HL-60 (cell line): ENCODE measurements at regions not wholly inside any gene's neighbourhood (a gene's known extent, or its start where the extent isn't known, plus 50 kb on each side); places are given as distances from the start of the nearest gene placed in this dataset.
A peak's percentile ranks its signal among the peaks of the same experiment; 100 is the strongest.
"Not testable (repeated sequence)": the region's sequence is repeated elsewhere in the genome, so short reads cannot be mapped to it uniquely, and the experiment has no call there.

Source experiments
- DNase-seq, 2 experiments: peaks; one replicate each; pipeline ENCODE4 v3.0.0-alpha.2; 2010 to 2020; ENCODE audit warnings: low read depth in 1 of 2, low spot score in 1 of 2
- H3K27ac ChIP-seq: fragments of 250-450 bp; sonication (Bioruptor Pico); replicated peaks from 2 replicates; pipeline ENCODE4 v1.5.1; 2020; ENCODE audit warnings: mild to moderate bottlenecking, moderate library complexity
- H3K27me3 ChIP-seq: fragments of 250-450 bp; sonication (Bioruptor Pico); 2 replicates; pipeline ENCODE4 v1.5.1; 2021; ENCODE audit warnings: mild to moderate bottlenecking, moderate library complexity; ENCODE audit not compliant: insufficient read depth, poor library complexity, severe bottlenecking
- H3K4me3 ChIP-seq: replicated peaks from 2 replicates; pipeline ENCODE4 v1.5.1; 2011; ENCODE audit warnings: mild to moderate bottlenecking, control low read depth, low read length; ENCODE audit not compliant: insufficient read depth
- GABPA ChIP-seq: IDR thresholded peaks from 2 replicates; pipeline ENCODE4 v1.6.1; 2012; ENCODE audit warnings: low read depth
- POLR2AphosphoS5 ChIP-seq: IDR thresholded peaks from 2 replicates; pipeline ENCODE4 v1.6.1; 2012; ENCODE audit warnings: low read depth
- SPI1 ChIP-seq: IDR thresholded peaks from 2 replicates; pipeline ENCODE4 v1.6.1; 2012; ENCODE audit warnings: low read depth, mild to moderate bottlenecking, borderline replicate concordance
- TF ChIP-seq, protein P1 (sequence below): IDR thresholded peaks from 2 replicates; pipeline ENCODE4 v1.6.1; 2012; ENCODE audit warnings: low read depth; ENCODE audit not compliant: insufficient replicate concordance
- TF ChIP-seq, protein P2 (sequence below): IDR thresholded peaks from one replicate; pipeline ENCODE4 v1.5.1; 2011; ENCODE audit warnings: low read length, control low read depth, inconsistent platforms; ENCODE audit not compliant: insufficient read depth

DNA sequence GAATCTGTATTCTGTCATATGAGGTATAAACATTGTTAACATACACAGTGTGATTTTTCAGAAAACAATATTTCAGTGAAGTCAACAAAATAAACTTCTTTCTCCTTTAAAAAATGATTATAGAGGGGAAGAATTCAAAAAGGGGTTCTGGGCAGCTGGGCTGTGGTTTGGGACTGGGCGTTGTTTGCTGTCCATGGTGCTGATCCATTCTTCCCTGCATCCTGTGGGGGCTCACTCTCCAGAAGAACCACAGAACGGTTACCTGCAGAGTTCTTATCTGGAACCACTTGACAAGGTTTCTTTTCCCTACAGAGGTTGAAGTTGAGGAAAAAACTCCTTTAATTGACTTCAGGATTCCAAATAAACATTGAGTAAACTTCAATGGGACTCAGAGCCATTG lies 1091.0 kb downstream of the CDH8 start:
- no peak for DNase-seq
- no peak overlapping the region for H3K4me3 ChIP-seq
- H3K27me3 ChIP-seq = no peaks in the 10 kb centered on the region
- TF ChIP-seq, protein P1, sequence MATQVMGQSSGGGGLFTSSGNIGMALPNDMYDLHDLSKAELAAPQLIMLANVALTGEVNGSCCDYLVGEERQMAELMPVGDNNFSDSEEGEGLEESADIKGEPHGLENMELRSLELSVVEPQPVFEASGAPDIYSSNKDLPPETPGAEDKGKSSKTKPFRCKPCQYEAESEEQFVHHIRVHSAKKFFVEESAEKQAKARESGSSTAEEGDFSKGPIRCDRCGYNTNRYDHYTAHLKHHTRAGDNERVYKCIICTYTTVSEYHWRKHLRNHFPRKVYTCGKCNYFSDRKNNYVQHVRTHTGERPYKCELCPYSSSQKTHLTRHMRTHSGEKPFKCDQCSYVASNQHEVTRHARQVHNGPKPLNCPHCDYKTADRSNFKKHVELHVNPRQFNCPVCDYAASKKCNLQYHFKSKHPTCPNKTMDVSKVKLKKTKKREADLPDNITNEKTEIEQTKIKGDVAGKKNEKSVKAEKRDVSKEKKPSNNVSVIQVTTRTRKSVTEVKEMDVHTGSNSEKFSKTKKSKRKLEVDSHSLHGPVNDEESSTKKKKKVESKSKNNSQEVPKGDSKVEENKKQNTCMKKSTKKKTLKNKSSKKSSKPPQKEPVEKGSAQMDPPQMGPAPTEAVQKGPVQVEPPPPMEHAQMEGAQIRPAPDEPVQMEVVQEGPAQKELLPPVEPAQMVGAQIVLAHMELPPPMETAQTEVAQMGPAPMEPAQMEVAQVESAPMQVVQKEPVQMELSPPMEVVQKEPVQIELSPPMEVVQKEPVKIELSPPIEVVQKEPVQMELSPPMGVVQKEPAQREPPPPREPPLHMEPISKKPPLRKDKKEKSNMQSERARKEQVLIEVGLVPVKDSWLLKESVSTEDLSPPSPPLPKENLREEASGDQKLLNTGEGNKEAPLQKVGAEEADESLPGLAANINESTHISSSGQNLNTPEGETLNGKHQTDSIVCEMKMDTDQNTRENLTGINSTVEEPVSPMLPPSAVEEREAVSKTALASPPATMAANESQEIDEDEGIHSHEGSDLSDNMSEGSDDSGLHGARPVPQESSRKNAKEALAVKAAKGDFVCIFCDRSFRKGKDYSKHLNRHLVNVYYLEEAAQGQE = peak; percentile 98
- TF ChIP-seq POLR2AphosphoS5 = no peak
- H3K27ac ChIP-seq = no peak overlapping the region

DNA sequence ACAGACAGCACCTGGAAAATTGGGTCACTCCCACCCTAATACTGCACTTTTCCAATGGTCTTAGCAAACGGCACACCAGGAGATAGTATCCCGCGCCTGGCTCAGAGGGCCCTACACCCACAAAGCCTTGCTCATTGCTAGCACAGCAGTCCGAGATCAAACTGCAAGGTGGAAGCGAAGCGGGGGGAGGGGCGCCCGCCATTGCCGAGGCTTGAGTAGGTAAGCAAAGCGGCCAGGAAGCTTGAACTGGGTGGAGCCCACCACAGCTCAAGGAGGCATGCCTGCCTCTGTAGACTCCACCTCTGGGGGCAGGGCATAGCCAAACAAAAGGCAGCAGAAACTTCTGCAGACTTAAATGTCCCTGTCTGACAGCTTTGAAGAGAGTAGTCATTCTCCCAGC lies 1100.0 kb downstream of the CDH8 start:
- not testable (repeated sequence) for H3K4me3 ChIP-seq, H3K27me3 ChIP-seq, DNase-seq, H3K27ac ChIP-seq

DNA sequence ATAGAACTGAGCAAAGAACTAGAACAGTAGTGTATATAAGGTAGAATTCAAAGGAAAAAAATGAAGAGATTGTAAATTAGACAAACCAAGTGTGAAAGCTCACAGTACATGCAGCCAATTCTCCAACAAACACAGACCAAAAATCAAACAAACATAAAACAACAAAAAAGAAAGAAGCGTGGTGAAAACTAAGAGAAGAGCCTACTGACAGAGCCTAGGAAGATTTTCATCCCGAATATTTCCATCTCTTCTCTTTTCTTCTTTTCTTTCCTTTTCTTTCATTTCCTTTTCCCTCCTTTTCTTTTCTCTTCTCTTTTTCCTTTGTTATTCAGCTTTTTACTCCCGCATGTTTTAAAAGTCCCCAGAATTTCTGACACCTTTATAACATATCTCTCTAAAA lies 1103.6 kb downstream of the CDH8 start:
- no peak for DNase-seq
- Histone ChIP-seq H3K27ac (no peak overlapping the region), H3K4me3 (no peak overlapping the region), H3K27me3 (no peaks in the 10 kb centered on the region)
- TF ChIP-seq, protein P1 = no peak
- TF ChIP-seq, protein P2, sequence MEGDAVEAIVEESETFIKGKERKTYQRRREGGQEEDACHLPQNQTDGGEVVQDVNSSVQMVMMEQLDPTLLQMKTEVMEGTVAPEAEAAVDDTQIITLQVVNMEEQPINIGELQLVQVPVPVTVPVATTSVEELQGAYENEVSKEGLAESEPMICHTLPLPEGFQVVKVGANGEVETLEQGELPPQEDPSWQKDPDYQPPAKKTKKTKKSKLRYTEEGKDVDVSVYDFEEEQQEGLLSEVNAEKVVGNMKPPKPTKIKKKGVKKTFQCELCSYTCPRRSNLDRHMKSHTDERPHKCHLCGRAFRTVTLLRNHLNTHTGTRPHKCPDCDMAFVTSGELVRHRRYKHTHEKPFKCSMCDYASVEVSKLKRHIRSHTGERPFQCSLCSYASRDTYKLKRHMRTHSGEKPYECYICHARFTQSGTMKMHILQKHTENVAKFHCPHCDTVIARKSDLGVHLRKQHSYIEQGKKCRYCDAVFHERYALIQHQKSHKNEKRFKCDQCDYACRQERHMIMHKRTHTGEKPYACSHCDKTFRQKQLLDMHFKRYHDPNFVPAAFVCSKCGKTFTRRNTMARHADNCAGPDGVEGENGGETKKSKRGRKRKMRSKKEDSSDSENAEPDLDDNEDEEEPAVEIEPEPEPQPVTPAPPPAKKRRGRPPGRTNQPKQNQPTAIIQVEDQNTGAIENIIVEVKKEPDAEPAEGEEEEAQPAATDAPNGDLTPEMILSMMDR = no peak
- TF ChIP-seq POLR2AphosphoS5 = no peak
- TF ChIP-seq GABPA = no peak
- no peak for TF ChIP-seq SPI1

DNA sequence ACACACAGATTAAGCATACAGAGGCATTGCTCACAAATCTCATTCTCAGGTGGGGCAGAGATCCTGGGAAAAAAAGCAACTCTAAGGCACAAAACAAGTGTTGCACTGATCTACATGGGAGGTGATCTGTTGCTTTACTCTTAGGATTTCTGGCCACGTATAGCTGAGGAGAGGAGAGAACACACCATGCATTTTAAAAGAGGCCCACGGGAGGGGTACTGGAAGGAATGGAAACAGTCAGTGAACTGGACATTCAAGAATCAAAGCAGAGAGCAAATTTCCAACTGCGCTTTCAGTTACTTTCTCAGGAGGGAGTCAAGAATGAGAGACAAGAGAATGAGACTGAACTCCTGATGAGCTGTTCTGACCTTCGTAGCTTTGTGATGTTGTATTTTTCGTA lies 1105.9 kb downstream of the CDH8 start:
- no peak overlapping the region for H3K4me3 ChIP-seq
- H3K27ac ChIP-seq = no peak overlapping the region
- H3K27me3 ChIP-seq = no peaks in the 10 kb centered on the region
- TF ChIP-seq GABPA (no peak), SPI1 (no peak), POLR2AphosphoS5 (no peak)
- TF ChIP-seq, protein P1 = no peak
- TF ChIP-seq, protein P2 = no peak
- DNase-seq = no peak
